ENCODE measurements at regions not wholly inside any gene's neighbourhood (a gene's known extent, or its start where the extent isn't known, plus 50 kb on each side); places are given as distances from the start of the nearest gene placed in this dataset.

- Histone ChIP-seq H3K9me3 (ENCODE audit: control insufficient read depth, insufficient read depth, low read depth, low read length) (no peaks in the 10 kb centered on the region), H3K4me3 (ENCODE audit: low read depth in 2 of 2, low read length in 2 of 2) (peak overlapping the region in 1 of 2 experiments; percentile 29; a peak in 2 of 4 replicates), H3K27ac (ENCODE audit: low read length) (no peak overlapping the region), H3K4me1 (ENCODE audit: control insufficient read depth, insufficient read depth, low read length) (0 out of 2 replicates have a peak, but pooled peaks cover 3% of the 10 kb centered on the region), H3K36me3 (ENCODE audit: control insufficient read depth, insufficient read depth, low read length) (no peaks in the 10 kb centered on the region), H3K27me3 (ENCODE audit: control insufficient read depth, insufficient read depth, low read length) (peaks cover 33% of the 10 kb centered on the region)
- intact Hi-C loops (cut with micrococcal nuclease; ENCODE audit: unreplicated experiment) (loop anchor here (5.0 kb wide), 1 partner anchor 218 kb away; no protein-coding TSS in a partner anchor), in situ Hi-C loops (cut with HindIII; ENCODE audit: low pct_unique_long_range_greater_than_20kb, low sequenced_read_pairs) (no loop called here)
- ATAC-seq (peak; percentile 48; the same call in 1 of the 2 replicates), DNase-seq (ENCODE audit: low read depth, low spot score) (no peak)
- ChIA-PET POLR2A (no interaction called here), CTCF (no interaction called here)
- BruUV-seq (replicated peaks): no TSS peak
- no peak for TF ChIP-seq POLR2AphosphoS5 (IDR thresholded peaks at IDR 0.05; ENCODE audit: low read depth, low read length)
- no peak for TF ChIP-seq REST (IDR thresholded peaks at IDR 0.05; ENCODE audit: insufficient read depth in 1 of 2, low read depth in 2 of 2, low read length in 1 of 2)
- TF ChIP-seq TCF7L2 (IDR thresholded peaks at IDR 0.05; ENCODE audit: low read depth, low read length): no peak
- TF ChIP-seq SIN3A (IDR thresholded peaks at IDR 0.05; ENCODE audit: borderline replicate concordance, insufficient read depth, low read depth, low read length): no peak
- no peak for TF ChIP-seq CTCF (IDR thresholded peaks at IDR 0.05)
These were observed 215.6 kb upstream of the HEY2 start for GRCh38 chr6:125533710-125534397.

GRCh38 chr6:125534430-125535263 lies 214.8 kb upstream of the HEY2 start:
- TF ChIP-seq SIN3A (IDR thresholded peaks at IDR 0.05; ENCODE audit: borderline replicate concordance, insufficient read depth, low read depth, low read length): no peak
- no peak for TF ChIP-seq POLR2AphosphoS5 (IDR thresholded peaks at IDR 0.05; ENCODE audit: low read depth, low read length)
- no peak for TF ChIP-seq REST (IDR thresholded peaks at IDR 0.05; ENCODE audit: insufficient read depth in 1 of 2, low read depth in 2 of 2, low read length in 1 of 2)
- TF ChIP-seq CTCF (IDR thresholded peaks at IDR 0.05): no peak
- TF ChIP-seq TCF7L2 (IDR thresholded peaks at IDR 0.05; ENCODE audit: low read depth, low read length): no peak
- Histone ChIP-seq H3K27me3 (ENCODE audit: control insufficient read depth, insufficient read depth, low read length) (peaks cover 35% of the 10 kb centered on the region), H3K36me3 (ENCODE audit: control insufficient read depth, insufficient read depth, low read length) (no peaks in the 10 kb centered on the region), H3K4me1 (ENCODE audit: control insufficient read depth, insufficient read depth, low read length) (0 out of 2 replicates have a peak, but pooled peaks cover 3% of the 10 kb centered on the region), H3K4me3 (ENCODE audit: low read depth in 2 of 2, low read length in 2 of 2) (peak overlapping the region in 1 of 2 experiments; percentile 29; a peak in 1 of 4 replicates), H3K9me3 (ENCODE audit: control insufficient read depth, insufficient read depth, low read depth, low read length) (no peaks in the 10 kb centered on the region), H3K27ac (ENCODE audit: low read length) (no peak overlapping the region)
- ChIA-PET POLR2A (no interaction called here), CTCF (no interaction called here)
- in situ Hi-C loops (cut with HindIII; ENCODE audit: low pct_unique_long_range_greater_than_20kb, low sequenced_read_pairs) (no loop called here), intact Hi-C loops (cut with micrococcal nuclease; ENCODE audit: unreplicated experiment) (loop anchor here (5.0 kb wide), 1 partner anchor 218 kb away; no protein-coding TSS in a partner anchor)
- BruUV-seq (replicated peaks): no TSS peak
- no peak for DNase-seq (ENCODE audit: low read depth, low spot score)
- no peak for ATAC-seq
